ENCODE measurements at regions not wholly inside any gene's neighbourhood (a gene's known extent, or its start where the extent isn't known, plus 50 kb on each side); places are given as distances from the start of the nearest gene placed in this dataset.

GRCh38 chr1:79375352-79375751, 368.8 kb upstream of the ADGRL4 start:
- no peak for TF ChIP-seq CTCF (IDR thresholded peaks at IDR 0.05)
- TF ChIP-seq POLR2AphosphoS5 (IDR thresholded peaks at IDR 0.05), result no peak
- TF ChIP-seq POLR2A (IDR thresholded peaks at IDR 0.05; ENCODE audit: low read depth), result no peak
- TF ChIP-seq EP300 (IDR thresholded peaks at IDR 0.05), result no peak
